Endometrial microvascular endothelial cells (primary cell): ENCODE measurements at regions not wholly inside any gene's neighbourhood (a gene's known extent, or its start where the extent isn't known, plus 50 kb on each side); places are given as distances from the start of the nearest gene placed in this dataset.

Experiments
- in situ Hi-C: cut with HindIII; loops from 2 replicates; pipeline ENCODE4 v1.10.0; 2017; ENCODE audit warnings: low sequenced_read_pairs, low pct_unique_long_range_greater_than_20kb; ENCODE audit errors: inconsistent ontology term

DNA sequence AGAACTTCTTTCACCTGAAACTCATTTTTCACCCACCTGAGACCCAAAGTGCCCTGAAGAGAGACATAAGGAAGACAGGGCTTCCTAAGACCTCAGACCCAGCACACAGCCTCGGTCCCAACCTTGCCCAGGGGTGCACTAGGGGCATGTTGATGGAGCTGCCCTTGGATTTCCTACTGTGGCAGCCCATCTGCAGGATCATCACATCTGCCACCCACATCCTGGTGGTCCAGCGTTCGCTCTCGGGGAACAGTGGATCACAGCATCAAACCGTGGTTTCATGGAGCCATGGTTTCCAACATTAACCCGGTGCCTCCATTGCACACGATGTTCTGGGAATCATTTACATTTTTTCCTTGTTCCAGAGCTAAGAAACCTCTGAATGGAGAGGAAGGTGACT lies 186.4 kb downstream of the TFCP2L1 start:
- in situ Hi-C loops, result no loop called here

DNA sequence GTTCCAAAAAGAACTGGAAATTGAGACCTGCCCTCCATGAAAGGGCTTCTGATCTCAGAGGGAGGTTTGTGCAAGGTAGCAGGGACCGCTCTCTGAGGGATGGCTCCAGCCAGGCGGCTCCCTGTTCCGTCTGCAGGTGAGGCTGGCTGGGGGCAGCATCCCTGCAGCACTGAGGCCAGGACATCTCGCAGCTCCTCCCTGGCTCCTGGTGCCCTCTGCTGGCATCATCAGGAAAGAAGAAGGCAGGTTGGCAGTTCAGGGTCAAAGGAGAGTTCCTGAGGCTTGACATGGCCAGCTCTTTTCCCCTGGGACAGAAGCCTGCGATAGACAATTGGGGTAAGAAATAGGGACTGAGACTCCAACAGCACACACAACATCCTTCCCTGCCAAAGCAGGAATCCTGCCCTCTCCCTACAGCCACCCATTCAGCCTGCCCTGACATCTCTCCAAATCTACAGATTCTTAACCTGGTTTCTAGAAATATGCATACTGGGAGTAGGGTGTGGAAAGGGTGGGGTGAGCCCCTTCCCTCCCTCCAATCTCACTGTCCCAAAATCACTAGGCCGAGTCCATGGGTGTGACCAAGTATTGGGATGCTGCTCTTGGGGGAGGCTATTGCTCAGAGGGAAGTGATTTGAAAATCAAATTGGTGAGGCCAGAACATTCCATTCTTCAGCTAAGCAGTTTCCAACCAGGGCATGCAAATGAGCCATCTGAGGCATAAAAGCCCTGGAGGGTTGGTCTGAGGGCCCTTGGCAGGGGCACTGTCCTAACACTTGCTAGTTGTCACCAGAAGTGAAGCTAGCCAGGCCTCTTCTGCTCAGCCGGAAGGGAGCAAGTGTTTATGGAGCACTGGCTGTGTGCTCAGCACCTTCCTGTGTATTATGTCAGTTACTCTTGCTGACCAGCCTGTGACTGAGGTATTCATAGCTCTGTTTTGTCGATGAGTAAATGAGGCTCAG lies 185.4 kb downstream of the TFCP2L1 start:
- in situ Hi-C loops, result no loop called here

DNA sequence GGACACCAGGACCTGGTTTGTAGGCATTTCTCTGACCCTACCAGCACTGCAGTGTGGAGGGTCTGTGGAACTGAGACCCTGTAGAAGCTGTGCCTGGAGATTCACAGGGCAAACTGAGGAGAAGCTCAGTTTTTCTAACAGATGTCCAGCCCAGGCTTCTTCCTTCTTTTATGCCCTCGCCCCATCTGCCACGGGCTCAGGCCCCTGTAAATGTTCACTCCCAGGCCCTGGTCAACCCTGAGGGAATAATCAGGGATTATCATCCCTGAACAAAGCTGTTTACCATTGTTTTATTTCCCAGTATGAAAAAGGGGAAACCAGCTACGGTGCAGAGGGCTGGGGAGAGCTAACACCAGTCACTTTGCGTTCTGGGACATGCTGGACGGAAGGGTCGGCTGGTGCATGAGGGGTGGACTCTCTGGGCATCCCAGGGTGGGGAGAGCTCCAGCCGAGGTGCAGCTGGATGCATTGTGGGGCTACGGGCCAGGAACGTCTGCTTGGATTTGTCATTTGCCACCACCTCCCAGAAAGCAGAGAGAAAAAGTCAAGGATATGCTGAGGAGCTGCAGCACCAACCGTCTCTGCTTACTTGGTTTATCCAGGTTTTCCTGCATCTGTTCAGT lies 183.8 kb downstream of the TFCP2L1 start:
- in situ Hi-C loops, result no loop called here

DNA sequence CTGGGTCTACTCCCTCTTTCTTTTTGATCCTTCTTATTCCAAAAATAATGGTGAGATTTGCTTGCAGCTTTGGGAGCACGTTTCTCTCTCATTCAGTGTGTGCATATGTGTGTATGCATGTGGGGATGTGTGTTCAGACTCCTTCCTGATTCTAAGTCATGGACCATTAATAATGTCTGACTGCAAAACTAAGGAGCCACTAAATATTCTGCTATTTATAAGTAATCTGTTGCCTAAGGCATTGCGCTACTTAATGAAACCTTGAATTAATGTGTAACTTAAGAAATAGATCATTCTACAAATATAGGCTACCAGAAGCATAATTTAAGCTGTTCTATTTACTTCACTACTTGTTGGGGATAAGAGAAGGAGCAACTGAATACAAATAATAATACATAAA lies 182.1 kb downstream of the TFCP2L1 start:
- in situ Hi-C loops, result no loop called here

GRCh38 chr2:121103960-121104359 lies 181.0 kb downstream of the TFCP2L1 start:
- in situ Hi-C loops, result no loop called here

- in situ Hi-C loops, result no loop called here
These were observed 180.3 kb downstream of the TFCP2L1 start for GRCh38 chr2:121104721-121105141.

GRCh38 chr2:121110924-121111323 lies 174.1 kb downstream of the TFCP2L1 start:
- in situ Hi-C loops, result no loop called here

GRCh38 chr2:121118951-121119350 lies 166.1 kb downstream of the TFCP2L1 start:
- in situ Hi-C loops, result no loop called here

DNA sequence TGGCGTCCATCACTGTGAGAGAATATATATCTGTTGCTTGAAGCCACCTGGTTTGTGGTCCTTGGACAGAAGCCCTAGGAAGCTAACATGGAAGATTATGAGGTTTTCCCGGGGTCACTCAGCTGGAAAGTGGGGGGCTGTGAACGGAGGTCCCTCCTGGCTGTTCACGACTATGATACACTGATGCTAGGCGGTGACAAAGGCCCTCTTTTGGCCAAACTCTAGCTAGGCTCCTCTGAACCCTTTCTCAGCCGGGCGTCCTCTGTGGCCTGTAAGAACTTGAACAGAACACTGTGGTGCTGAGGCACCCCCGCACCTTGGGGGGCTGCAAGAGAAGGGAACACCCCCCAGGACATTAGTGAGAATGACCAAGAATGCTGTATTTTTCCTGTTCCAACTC lies 164.6 kb downstream of the TFCP2L1 start:
- in situ Hi-C loops, result no loop called here

DNA sequence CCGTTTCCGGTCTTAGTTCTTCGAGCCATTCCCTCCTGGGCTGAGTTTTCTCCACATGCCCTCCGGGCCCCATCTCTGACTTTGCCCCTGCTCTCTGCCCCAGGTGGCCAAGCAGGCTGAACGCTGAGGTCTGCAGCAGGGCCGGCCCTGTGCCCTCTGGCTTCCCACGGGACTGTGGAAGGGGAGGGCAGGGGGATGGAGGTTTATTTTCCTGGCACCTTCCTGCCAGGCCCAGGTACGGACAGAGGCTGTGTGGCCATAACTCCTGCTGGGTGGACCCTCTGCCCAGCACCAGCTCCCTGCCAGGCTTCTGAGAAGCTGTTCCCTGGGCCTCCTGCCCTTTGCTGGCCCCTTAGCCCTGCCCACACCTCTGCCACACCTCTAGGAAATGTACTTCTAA lies 164.0 kb downstream of the TFCP2L1 start:
- in situ Hi-C loops, result no loop called here

GRCh38 chr2:121121661-121122060 lies 163.3 kb downstream of the TFCP2L1 start:
- in situ Hi-C loops, result no loop called here

DNA sequence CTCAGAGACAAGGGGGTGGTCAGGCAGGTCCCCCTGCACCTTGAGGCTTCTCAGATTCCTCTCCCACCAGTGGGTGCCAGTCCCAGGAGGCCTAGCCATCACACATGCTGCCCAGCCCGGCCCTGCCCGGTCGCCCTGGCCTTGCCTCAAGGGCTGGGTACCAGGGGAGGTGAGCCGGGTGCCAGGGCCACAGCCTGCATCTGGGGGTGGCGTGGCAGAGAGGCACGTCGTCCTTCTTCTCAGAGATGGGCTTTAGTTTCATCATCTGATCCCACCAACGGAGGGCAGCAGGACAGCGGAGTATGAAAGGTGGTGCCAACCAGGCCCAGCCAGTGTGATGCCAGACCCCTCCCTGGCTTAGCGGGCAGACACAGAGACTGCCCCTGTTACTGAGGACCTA lies 161.7 kb downstream of the TFCP2L1 start:
- in situ Hi-C loops, result no loop called here

DNA sequence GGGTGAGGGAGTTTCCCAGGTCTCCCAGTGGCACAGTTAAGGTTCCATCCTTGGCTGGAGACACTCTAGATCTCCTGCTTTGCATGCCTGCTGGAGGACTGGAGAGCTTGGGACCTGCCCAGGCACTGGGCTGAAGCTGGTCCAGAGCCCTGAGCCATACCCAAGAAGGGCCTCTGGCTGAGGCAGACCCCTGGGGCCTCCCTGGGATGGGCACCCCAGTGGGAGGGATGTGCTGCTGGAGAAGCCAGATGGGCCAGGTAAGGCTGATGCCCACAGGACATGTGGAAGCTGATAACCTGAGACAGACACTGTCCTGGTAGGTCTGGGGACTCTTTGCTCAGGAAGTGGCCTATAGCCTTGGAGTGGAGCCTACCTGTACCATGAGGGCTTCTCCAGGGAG lies 160.7 kb downstream of the TFCP2L1 start:
- in situ Hi-C loops, result no loop called here

DNA sequence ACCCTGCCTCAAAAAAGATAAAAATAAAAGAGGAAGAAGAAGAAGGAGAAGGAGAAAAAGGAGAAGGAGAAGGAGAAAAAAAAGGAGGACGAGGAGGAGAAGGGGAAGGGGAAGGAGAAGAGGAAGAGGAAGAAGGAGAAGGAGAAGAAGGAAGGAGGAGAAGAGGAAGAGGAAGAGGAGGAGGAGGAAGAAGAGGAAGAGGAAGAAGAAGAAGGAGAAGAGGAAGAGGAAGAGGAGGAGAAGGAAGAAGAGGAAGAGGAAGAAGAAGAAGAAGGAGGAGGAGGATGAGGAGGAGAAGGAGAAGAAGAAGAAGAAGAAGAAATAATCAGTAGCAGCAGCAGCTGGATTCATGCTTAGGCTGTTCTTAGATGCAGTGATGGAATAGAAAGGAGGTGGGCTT lies 159.7 kb downstream of the TFCP2L1 start:
- in situ Hi-C loops, result no loop called here

- in situ Hi-C loops, result no loop called here
These were observed 156.0 kb downstream of the TFCP2L1 start for GRCh38 chr2:121128741-121129659.

DNA sequence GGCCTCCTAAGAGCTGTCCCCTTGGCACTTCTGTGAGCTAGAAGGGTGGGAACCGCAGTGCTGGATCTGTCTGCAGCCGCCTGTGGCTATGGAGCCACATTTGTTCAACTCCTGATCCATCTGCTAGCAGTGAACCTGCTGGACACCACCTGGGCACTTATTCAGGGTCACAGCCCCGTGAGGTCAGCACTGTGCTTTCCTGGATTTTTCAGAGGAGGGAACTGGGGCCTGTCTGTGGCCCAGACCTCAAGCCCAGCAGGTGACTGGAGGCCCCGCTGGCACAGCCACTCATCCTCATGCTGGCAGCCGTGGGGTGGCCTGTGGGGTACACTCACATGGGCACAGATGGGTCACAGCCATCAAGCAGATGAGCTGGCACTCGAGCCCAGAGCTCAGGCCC lies 155.3 kb downstream of the TFCP2L1 start:
- in situ Hi-C loops, result no loop called here

GRCh38 chr2:121130301-121130850 lies 154.6 kb downstream of the TFCP2L1 start:
- in situ Hi-C loops, result no loop called here

DNA sequence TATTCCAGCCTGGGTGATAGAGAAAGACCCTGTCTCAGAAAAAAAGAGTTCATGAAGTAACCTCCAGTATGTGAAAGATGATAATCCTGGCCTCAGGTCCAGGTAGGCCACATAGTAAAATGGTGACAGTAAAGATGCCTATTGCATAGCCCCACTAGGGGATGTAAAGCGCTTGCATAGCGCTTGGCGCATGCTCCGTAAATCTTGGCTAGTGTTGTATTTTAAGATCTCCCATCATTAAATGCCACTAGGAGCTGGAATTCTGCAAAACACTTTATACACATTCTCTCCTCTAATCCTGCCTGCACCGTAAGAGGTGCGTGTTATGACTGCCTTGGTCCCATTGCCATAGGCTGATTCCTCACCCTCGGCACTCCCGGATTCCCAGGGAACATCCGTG lies 153.6 kb downstream of the TFCP2L1 start:
- in situ Hi-C loops, result no loop called here
